Subcutaneous abdominal adipose tissue (tissue), 5 donors: ENCODE measurements at regions not wholly inside any gene's neighbourhood (a gene's known extent, or its start where the extent isn't known, plus 50 kb on each side); places are given as distances from the start of the nearest gene placed in this dataset.

Experiments used
- H3K27ac ChIP-seq: one replicate; pipeline ENCODE4 v1.7.0; 2013; ENCODE audit warnings: low read depth, mild to moderate bottlenecking, inconsistent platforms, low read length, moderate library complexity
- H3K27me3 ChIP-seq, 5 donors: one replicate each; pipeline ENCODE4 v1.7.0; 2013; ENCODE audit warnings: low read length in 5 of 5, inconsistent platforms in 1 of 5; ENCODE audit not compliant: control insufficient read depth in 5 of 5, insufficient read depth in 4 of 5
- H3K36me3 ChIP-seq, 5 donors: one replicate each; pipeline ENCODE4 v1.7.0; 2013; ENCODE audit warnings: low read length in 5 of 5; ENCODE audit not compliant: control insufficient read depth in 5 of 5, insufficient read depth in 5 of 5
- H3K4me1 ChIP-seq, 5 donors: one replicate each; pipeline ENCODE4 v1.7.0; 2013; ENCODE audit warnings: low read length in 5 of 5, mild to moderate bottlenecking in 3 of 5, moderate library complexity in 1 of 5; ENCODE audit not compliant: control insufficient read depth in 5 of 5, insufficient read depth in 5 of 5
- H3K4me3 ChIP-seq, 5 donors: one replicate each; pipeline ENCODE4 v1.7.0; 2013; ENCODE audit warnings: low read length in 5 of 5, low read depth in 1 of 5
- H3K9ac ChIP-seq, 5 donors: one replicate each; pipeline ENCODE4 v1.7.0; 2013; ENCODE audit warnings: low read length in 5 of 5, mild to moderate bottlenecking in 4 of 5, moderate library complexity in 3 of 5
- H3K9me3 ChIP-seq, 5 donors: one replicate each; pipeline ENCODE4 v1.7.0; 2013; ENCODE audit warnings: low read length in 5 of 5; ENCODE audit not compliant: control insufficient read depth in 5 of 5
- donor health status: healthy.
- donor health status: healthy.
- donor health status: healthy.
- donor health status: healthy.
- donor health status: healthy.

GRCh38 chr6:95135182-95135581, 442.2 kb upstream of the MANEA start:
- Histone ChIP-seq H3K9ac (no peak overlapping the region), H3K36me3 (no peaks in the 10 kb centered on the region), H3K4me3 (no peak overlapping the region), H3K9me3 (no peaks in the 10 kb centered on the region), H3K27ac (no peak overlapping the region), H3K27me3 (no peaks in the 10 kb centered on the region), H3K4me1 (no peaks in the 10 kb centered on the region)

GRCh38 chr6:95142101-95142500, 435.2 kb upstream of the MANEA start:
- Histone ChIP-seq H3K27me3 (no peaks in the 10 kb centered on the region), H3K9me3 (no peaks in the 10 kb centered on the region), H3K27ac (no peak overlapping the region), H3K4me1 (no peaks in the 10 kb centered on the region), H3K4me3 (no peak overlapping the region), H3K9ac (no peak overlapping the region), H3K36me3 (no peaks in the 10 kb centered on the region)

GRCh38 chr6:95142661-95143335, 434.5 kb upstream of the MANEA start:
- Histone ChIP-seq H3K4me3 (no peak overlapping the region), H3K4me1 (no peaks in the 10 kb centered on the region), H3K9me3 (no peaks in the 10 kb centered on the region), H3K9ac (no peak overlapping the region), H3K27ac (no peak overlapping the region), H3K36me3 (no peaks in the 10 kb centered on the region), H3K27me3 (no peaks in the 10 kb centered on the region)

- Histone ChIP-seq H3K4me3 (no peak overlapping the region), H3K9me3 (no peaks in the 10 kb centered on the region), H3K9ac (no peak overlapping the region), H3K27me3 (no peaks in the 10 kb centered on the region), H3K36me3 (no peaks in the 10 kb centered on the region), H3K4me1 (no peaks in the 10 kb centered on the region), H3K27ac (no peak overlapping the region)
These were observed 433.7 kb upstream of the MANEA start for GRCh38 chr6:95143408-95144180.

- H3K36me3 ChIP-seq: no peaks in the 10 kb centered on the region
- H3K9me3 ChIP-seq: no peaks in the 10 kb centered on the region
- no peak overlapping the region for H3K4me3 ChIP-seq
- H3K9ac ChIP-seq: no peak overlapping the region
- H3K27me3 ChIP-seq: no peaks in the 10 kb centered on the region
- no peak overlapping the region for H3K27ac ChIP-seq
- H3K4me1 ChIP-seq: no peaks in the 10 kb centered on the region
These were observed 431.9 kb upstream of the MANEA start for GRCh38 chr6:95145457-95145856.

- Histone ChIP-seq H3K4me3 (no peak overlapping the region), H3K9me3 (no peaks in the 10 kb centered on the region), H3K27ac (no peak overlapping the region), H3K27me3 (no peaks in the 10 kb centered on the region), H3K36me3 (no peaks in the 10 kb centered on the region), H3K4me1 (no peaks in the 10 kb centered on the region), H3K9ac (no peak overlapping the region)
These were observed 417.8 kb upstream of the MANEA start for GRCh38 chr6:95159557-95159956.

GRCh38 chr6:95169775-95170174, 407.6 kb upstream of the MANEA start:
- Histone ChIP-seq H3K4me3 (no peak overlapping the region), H3K9ac (no peak overlapping the region), H3K9me3 (no peaks in the 10 kb centered on the region), H3K4me1 (no peaks in the 10 kb centered on the region), H3K27ac (no peak overlapping the region), H3K36me3 (no peaks in the 10 kb centered on the region), H3K27me3 (no peaks in the 10 kb centered on the region)

- Histone ChIP-seq H3K36me3 (no peaks in the 10 kb centered on the region), H3K9me3 (no peaks in the 10 kb centered on the region), H3K27ac (no peak overlapping the region), H3K27me3 (no peaks in the 10 kb centered on the region), H3K9ac (no peak overlapping the region), H3K4me3 (no peak overlapping the region), H3K4me1 (no peaks in the 10 kb centered on the region)
These were observed 401.2 kb upstream of the MANEA start for GRCh38 chr6:95175927-95176675.

GRCh38 chr6:95185874-95186273, 391.5 kb upstream of the MANEA start:
- H3K9ac ChIP-seq: no peak overlapping the region
- H3K4me1 ChIP-seq: no peaks in the 10 kb centered on the region
- no peaks in the 10 kb centered on the region for H3K27me3 ChIP-seq
- no peak overlapping the region for H3K4me3 ChIP-seq
- no peaks in the 10 kb centered on the region for H3K36me3 ChIP-seq
- no peak overlapping the region for H3K27ac ChIP-seq
- H3K9me3 ChIP-seq: no peaks in the 10 kb centered on the region

- no peak overlapping the region for H3K27ac ChIP-seq
These were observed 390.6 kb upstream of the MANEA start for GRCh38 chr6:95186710-95187109.

More at GRCh38 chr6:95186710-95187109, 390.6 kb upstream of the MANEA start:
- Histone ChIP-seq H3K36me3 (no peaks in the 10 kb centered on the region), H3K4me3 (no peak overlapping the region), H3K9ac (no peak overlapping the region), H3K27me3 (no peaks in the 10 kb centered on the region), H3K4me1 (no peaks in the 10 kb centered on the region), H3K9me3 (no peaks in the 10 kb centered on the region)
